GM12892 (cell line): ENCODE measurements at regions not wholly inside any gene's neighbourhood (a gene's known extent, or its start where the extent isn't known, plus 50 kb on each side); places are given as distances from the start of the nearest gene placed in this dataset.

ENCODE experiments used
- POLR2A ChIP-seq: IDR thresholded peaks from 2 replicates; pipeline ENCODE4 v1.6.1; 2011; ENCODE audit warnings: low read depth, low read length, control low read depth
- POLR2AphosphoS5 ChIP-seq: IDR thresholded peaks from 2 replicates; pipeline ENCODE4 v1.6.1; 2011; ENCODE audit warnings: low read depth, low read length, control low read depth
- TAF1 ChIP-seq: IDR thresholded peaks from 2 replicates; pipeline ENCODE4 v1.6.1; 2011; ENCODE audit warnings: low read depth, mild to moderate bottlenecking, control low read depth, low read length, borderline replicate concordance

GRCh38 chr13:79011179-79011578 is 352.2 kb upstream of the OBI1 start:
- no peak for TF ChIP-seq POLR2A
- no peak for TF ChIP-seq POLR2AphosphoS5
- TF ChIP-seq TAF1, result no peak
